NCI-H2196 (cell line): ENCODE measurements at regions not wholly inside any gene's neighbourhood (a gene's known extent, or its start where the extent isn't known, plus 50 kb on each side); places are given as distances from the start of the nearest gene placed in this dataset.

Experiments used
- DNase-seq: peaks from one replicate; lab custom pipeline; 2025; ENCODE audit not compliant: unreplicated experiment; lab: John Stamatoyannopoulos, UW

DNA sequence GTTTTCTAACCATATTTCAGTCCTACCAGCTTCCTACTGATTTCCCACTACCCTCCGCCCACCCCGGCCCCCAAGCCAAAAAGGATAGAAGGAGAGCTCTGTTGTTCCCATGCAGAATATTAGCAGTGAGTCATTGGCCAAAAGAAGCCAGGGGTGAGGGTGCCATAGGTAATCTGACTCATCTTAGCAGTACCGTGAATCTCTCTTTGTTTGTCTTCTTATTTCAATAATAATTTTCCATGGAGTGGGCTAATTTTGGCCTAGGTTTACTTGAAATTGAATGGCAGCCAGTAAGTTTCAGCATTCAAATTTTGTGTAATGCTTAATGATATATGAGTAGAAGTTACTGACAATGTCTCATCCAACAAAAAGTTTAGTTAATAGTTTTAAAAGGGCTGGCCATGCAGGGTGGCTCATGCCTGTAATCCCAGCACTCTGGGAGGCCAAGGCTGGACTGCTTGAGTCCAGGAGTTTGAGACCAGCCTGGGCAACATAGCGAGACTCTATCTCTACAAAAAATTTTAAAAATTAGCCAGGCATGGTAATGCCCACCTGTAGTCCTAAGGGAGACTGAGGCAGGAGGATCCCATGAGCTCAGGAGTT lies 74.2 kb downstream of the C9orf152 start:
- DNase-seq, result peak; percentile 17

DNA sequence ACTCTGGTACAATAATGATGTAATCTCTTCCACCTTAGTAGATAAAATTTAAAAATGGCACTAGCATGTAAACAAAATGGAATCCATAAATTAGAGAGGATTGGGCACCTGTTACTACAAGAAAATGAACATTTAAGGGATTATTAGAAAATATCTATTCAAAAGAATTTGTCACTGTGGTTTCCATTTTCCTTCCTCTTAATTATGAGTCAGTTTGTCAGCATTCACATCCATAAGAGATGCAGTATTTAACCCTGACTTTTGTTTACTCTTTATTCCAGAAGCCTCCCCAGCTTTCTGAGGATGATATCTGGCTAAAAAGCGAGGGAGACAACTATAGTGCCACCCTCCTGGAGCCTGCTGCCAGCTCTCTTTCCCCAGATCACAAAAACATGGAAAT lies 72.1 kb downstream of the C9orf152 start:
- no peak for DNase-seq

DNA sequence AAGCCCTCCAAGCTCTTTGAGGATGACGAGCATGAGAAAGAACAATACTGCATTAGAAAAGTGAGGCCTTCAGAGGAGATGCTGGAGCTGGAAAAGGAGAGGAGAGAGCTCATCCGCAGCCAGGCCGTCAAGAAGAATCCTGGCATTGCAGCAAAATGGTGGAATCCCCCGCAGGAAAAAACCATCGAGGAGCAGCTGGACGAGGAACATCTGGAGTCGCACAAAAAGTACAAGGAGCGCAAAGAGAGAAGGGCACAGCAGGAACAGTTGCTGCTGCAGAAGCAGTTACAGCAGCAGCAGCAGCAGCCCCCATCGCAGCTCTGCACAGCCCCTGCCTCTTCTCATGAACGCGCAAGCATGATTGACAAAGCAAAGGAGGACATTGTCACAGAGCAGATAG lies 71.2 kb downstream of the C9orf152 start:
- DNase-seq, result no peak

DNA sequence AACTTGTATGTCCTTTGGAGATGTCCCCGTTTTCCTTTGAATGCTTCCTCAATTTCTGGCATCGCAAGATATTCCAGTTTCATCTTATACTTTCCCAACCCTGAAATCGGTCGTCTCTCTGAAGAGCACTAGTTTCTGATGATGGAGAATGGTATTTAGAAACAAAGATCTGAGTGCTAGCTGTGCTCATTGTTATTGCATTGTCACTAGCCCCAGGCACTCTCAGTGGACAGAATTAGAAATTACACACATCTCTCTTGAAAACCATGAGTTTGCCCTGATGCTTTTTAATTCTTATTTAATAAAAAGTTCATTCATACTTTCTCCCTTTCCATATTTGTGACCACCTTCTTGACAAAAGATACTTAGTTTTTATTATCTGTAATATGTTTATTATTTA lies 67.7 kb downstream of the C9orf152 start:
- DNase-seq, result no peak

DNA sequence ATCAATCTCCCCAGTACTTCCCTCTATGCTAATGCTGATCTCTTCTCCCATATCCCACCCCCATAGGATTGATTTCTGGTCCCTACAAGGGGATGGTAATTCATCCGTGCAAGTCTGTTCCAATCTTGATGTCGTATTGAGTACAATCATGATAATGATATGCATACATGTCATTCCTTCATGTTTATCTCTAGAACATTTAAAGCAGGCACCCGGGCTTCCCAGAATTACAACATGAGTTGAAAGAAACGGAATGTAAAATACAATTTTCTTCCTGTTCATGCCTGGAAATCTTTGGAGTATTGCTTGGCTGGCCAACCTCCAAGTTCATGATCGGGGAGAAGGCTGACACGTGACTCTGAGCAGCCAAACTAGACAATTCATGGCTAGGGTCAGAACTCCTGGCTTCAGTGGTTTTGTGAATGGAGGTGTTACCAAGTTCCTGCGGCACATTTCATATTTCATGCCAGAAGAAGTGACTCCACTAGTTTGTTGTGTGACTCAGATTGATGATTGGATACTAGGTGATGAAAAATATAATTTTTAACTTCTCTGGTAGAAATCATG lies 66.6 kb downstream of the C9orf152 start:
- DNase-seq, result no peak

DNA sequence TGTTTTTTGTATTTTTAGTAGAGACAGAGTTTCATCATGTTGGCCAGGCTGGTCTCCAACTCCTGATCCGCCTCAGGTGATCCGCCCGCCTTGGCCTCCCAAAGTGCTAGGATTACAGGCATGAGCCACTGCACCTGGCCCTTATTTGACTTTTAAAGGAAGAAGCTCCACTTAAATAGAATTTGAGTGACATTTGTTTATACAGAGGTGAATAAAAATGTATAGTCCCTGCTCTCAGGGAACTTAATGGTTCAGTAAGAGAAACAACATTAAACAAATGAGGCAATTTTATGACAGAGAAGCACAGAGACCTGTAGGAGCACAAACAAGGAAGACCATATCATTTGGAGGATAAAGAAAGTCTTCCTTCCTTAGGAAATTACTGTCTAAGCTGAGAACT lies 65.7 kb downstream of the C9orf152 start:
- DNase-seq, result peak; percentile 28

DNA sequence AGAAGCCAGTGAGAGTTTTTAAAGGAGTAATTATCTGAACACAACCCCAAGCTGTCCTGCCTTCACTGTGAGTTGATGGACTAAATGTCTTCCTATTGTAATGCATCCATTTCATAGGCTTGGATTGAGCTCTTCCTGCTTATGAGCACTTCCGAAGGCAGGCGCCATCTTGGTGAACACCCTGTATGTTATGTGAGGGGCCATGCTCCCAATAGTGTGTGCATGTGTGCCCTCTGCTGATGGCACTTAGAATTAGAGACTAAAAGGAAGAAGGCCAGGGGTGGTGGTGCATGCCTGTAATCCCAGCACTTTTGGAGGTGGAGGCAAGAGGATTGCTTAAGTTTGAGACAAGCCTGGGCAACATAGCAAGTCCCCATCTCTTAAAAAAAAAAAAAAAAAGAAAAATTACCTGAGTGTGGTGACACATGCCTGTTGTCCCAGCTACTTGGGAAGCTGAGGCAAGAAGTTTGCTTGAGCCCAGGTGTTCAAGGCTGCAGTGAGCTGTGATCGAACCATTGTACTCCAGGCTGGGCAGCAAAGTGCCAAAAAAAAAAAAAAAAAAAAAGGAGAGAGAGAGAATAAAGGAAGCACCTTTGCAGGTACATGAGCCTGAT lies 65.0 kb downstream of the C9orf152 start:
- no peak for DNase-seq

DNA sequence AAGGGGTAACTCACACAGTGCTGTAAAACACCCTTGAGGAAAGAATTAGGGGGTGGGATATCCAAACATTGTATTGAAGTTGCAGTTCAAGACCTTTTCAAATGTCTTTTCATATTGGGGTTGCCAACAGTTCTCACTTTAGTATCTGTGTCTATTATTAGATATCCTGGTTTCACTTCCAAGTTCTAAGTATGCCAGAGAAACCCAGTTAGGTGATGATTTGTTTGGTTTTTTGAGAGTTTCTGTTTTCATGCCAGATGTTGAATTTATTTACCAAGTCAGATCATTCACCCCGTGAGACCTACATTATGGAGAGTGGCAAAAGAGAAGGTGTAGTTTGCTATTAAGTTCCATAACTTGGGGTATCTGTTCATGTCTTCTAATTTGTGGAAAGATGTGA lies 64.5 kb downstream of the C9orf152 start:
- no peak for DNase-seq

DNA sequence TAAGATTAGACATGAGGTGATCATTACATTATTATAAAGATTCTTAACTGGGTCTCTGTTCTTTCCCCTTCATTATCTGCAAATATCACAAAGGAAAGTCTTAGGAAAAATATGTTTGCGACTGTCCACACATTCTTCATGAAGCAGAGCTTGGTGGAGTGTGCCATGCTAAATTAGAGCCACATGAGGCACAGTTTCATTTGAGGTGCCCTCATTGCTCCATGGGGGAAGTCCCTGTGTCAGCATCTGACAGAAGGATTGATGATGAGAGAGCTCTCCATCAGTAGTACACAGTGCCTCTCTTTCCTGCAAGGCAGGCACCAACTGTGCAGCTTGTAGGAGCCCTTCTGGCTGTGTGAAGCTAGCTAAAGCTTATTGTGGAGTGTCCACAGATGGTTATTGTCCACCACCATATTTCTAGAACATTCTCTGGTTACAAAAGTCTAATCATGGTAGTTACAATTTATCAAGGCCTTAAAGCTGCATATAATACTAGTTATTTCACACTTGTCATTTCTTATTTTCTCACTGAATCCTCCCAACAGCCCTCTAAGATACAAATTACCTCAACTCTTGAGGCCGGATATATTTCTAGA lies 63.9 kb downstream of the C9orf152 start:
- no peak for DNase-seq

DNA sequence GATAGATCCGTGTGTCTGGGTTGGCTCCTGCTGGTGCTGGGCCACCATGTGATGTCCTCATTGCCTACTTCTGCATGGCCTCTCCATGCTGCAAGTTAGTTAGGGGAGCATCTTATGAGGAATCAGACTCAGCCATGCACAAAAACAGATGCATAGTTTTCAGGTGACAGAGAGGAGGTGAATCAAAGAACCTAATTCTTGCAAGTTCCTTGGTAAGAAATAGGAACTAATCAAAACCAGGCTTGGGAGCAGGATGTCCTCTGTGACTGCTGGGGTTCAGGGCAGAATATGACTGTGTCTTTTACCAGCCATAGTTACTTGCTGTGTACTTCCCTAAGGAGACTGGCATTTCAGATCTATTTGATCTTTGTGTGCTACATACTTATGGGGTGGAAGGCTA lies 61.6 kb downstream of the C9orf152 start:
- DNase-seq, result no peak

DNA sequence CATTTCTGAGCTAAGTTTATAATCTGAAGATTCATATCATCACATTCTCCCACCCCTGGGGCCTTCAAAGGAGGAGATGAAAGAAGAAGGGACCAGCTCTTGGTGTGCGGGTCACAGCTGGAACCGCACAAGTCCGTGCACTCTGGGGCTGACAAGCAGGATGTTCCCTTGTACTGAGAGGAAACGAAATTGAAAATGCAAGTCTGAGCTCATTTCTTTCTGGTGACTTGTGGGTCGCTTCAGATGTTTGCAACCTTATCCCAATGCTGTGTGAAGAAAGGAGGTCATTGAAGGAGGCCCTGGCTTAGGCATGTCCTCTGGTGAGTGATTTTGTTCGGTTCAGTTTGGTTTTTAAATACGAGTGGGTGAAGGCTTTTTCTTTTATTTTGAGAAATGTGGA lies 59.6 kb downstream of the C9orf152 start:
- no peak for DNase-seq

DNA sequence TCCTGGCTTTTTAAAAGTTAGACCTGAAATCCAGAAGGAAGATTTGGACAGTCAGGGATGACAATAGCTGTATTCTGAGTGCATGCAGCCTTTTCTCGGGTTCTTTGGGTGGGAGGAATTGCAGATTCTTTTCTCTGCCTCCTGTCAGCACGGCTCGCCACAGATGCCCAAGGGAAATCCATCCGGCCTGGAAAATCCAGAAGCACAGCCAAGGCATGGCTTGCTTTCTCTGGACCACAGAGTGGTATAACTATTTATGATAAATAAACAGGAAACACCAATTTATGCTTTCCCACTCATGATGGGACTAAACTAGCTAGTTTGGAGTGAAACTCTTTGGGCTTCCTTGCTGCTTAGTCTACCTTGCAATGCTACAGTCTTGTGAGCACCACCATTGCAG lies 59.1 kb downstream of the C9orf152 start:
- no peak for DNase-seq
